Stimulated activated naive CD8-positive, alpha-beta T cell treated with anti-CD3 and anti-CD28 coated beads, Interleukin-15, Interleukin-2, amounts not matched to agents 100 U/mL and 50 U/mL, for 24 hours (primary cell): ENCODE measurements at regions not wholly inside any gene's neighbourhood (a gene's known extent, or its start where the extent isn't known, plus 50 kb on each side); places are given as distances from the start of the nearest gene placed in this dataset.

ENCODE experiments used
- ATAC-seq: fragments of 150-1000 bp; cut with Tn5 transposase; one replicate; pipeline ENCODE4 v1.10.0; 2021
- DNase-seq: peaks from one replicate; pipeline ENCODE4 v3.0.0; 2021

- no peak for DNase-seq
- no peak for ATAC-seq
Observed at GRCh38 chr15:47218295-47218694, 499.0 kb upstream of the SEMA6D start.

- ATAC-seq (no peak), DNase-seq (no peak)
Observed at GRCh38 chr15:47244361-47244760, 472.9 kb upstream of the SEMA6D start.

GRCh38 chr15:47246317-47246716 lies 471.0 kb upstream of the SEMA6D start:
- ATAC-seq (no peak), DNase-seq (no peak)

- no peak for DNase-seq
- ATAC-seq = no peak
Observed at GRCh38 chr15:47258521-47258920, 458.8 kb upstream of the SEMA6D start.

- DNase-seq (no peak), ATAC-seq (no peak)
Observed at GRCh38 chr15:47265686-47266085, 451.6 kb upstream of the SEMA6D start.

- DNase-seq = no peak
- no peak for ATAC-seq
Observed at GRCh38 chr15:47266566-47266965, 450.7 kb upstream of the SEMA6D start.

GRCh38 chr15:47273864-47274263 lies 443.4 kb upstream of the SEMA6D start:
- no peak for ATAC-seq
- no peak for DNase-seq

GRCh38 chr15:47283246-47283645 lies 434.1 kb upstream of the SEMA6D start:
- no peak for ATAC-seq
- DNase-seq = no peak

- DNase-seq = no peak
- no peak for ATAC-seq
Observed at GRCh38 chr15:47288794-47289193, 428.5 kb upstream of the SEMA6D start.

GRCh38 chr15:47289656-47290055 lies 427.6 kb upstream of the SEMA6D start:
- ATAC-seq (no peak), DNase-seq (no peak)

- no peak for DNase-seq
- no peak for ATAC-seq
Observed at GRCh38 chr15:47291767-47292166, 425.5 kb upstream of the SEMA6D start.

GRCh38 chr15:47292638-47293190 lies 424.6 kb upstream of the SEMA6D start:
- DNase-seq (no peak), ATAC-seq (no peak)

- DNase-seq = no peak
- ATAC-seq = no peak
Observed at GRCh38 chr15:47293466-47294162, 423.7 kb upstream of the SEMA6D start.

- ATAC-seq = no peak
Observed at GRCh38 chr15:47294765-47295259, 422.5 kb upstream of the SEMA6D start.

GRCh38 chr15:47296881-47297280 lies 420.4 kb upstream of the SEMA6D start:
- DNase-seq (no peak), ATAC-seq (no peak)

More at GRCh38 chr15:47294765-47295259, 422.5 kb upstream of the SEMA6D start:
- no peak for DNase-seq

- ATAC-seq = no peak
Observed at GRCh38 chr15:47299846-47300434, 417.4 kb upstream of the SEMA6D start.

GRCh38 chr15:47300596-47300995 lies 416.7 kb upstream of the SEMA6D start:
- no peak for ATAC-seq
- DNase-seq = no peak

More at GRCh38 chr15:47299846-47300434, 417.4 kb upstream of the SEMA6D start:
- no peak for DNase-seq

- no peak for DNase-seq
- no peak for ATAC-seq
Observed at GRCh38 chr15:47301481-47301880, 415.8 kb upstream of the SEMA6D start.

- no peak for DNase-seq
- ATAC-seq = no peak
Observed at GRCh38 chr15:47304656-47305055, 412.6 kb upstream of the SEMA6D start.

GRCh38 chr15:47312161-47312560 lies 405.1 kb upstream of the SEMA6D start:
- ATAC-seq = no peak

GRCh38 chr15:47326410-47327333 lies 390.6 kb upstream of the SEMA6D start:
- ATAC-seq (no peak), DNase-seq (no peak)

More at GRCh38 chr15:47312161-47312560, 405.1 kb upstream of the SEMA6D start:
- no peak for DNase-seq

- ATAC-seq (no peak), DNase-seq (no peak)
Observed at GRCh38 chr15:47331829-47332393, 385.4 kb upstream of the SEMA6D start.
